ENCODE measurements at regions not wholly inside any gene's neighbourhood (a gene's known extent, or its start where the extent isn't known, plus 50 kb on each side); places are given as distances from the start of the nearest gene placed in this dataset.

DNA sequence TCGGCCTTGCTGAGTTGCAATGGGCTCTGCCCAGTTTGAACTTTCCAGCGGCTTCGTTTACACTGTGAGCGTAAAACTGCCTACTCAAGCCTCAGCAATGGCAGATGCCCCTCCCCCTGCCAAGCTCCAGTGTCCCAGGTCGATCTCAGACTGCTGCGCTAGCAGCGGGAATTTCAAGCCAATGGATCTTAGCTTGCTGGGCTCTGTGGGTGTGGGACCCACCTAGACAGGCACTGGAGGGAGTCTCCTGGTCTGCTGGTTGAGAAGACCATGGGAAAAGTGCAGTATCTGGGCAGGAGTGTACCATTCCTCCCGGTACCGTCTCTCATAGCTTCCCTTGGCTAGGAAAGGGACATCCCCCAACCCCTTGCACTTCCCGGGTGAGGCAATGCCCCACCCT is 88.2 kb downstream of the KLHL28 start:
- intact Hi-C loops (cut with DNase I): no loop called here
- TF ChIP-seq, protein P1, sequence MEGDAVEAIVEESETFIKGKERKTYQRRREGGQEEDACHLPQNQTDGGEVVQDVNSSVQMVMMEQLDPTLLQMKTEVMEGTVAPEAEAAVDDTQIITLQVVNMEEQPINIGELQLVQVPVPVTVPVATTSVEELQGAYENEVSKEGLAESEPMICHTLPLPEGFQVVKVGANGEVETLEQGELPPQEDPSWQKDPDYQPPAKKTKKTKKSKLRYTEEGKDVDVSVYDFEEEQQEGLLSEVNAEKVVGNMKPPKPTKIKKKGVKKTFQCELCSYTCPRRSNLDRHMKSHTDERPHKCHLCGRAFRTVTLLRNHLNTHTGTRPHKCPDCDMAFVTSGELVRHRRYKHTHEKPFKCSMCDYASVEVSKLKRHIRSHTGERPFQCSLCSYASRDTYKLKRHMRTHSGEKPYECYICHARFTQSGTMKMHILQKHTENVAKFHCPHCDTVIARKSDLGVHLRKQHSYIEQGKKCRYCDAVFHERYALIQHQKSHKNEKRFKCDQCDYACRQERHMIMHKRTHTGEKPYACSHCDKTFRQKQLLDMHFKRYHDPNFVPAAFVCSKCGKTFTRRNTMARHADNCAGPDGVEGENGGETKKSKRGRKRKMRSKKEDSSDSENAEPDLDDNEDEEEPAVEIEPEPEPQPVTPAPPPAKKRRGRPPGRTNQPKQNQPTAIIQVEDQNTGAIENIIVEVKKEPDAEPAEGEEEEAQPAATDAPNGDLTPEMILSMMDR (IDR thresholded peaks at IDR 0.05): no peak
- Histone ChIP-seq H3K36me3 (no peaks in the 10 kb centered on the region), H3K27me3 (peaks cover 0 to 12% of the 10 kb centered on the region in 2 donors), H3K4me1 (no peaks in the 10 kb centered on the region), H3K27ac (no peak overlapping the region), H3K4me3 (no peak overlapping the region), H3K9me3 (peaks cover 0 to 9% of the 10 kb centered on the region in 2 donors)
- ATAC-seq: no peak
- DNase-seq: no peak

- TF ChIP-seq, protein P1 (IDR thresholded peaks at IDR 0.05): no peak
- Histone ChIP-seq H3K36me3 (no peaks in the 10 kb centered on the region), H3K27me3 (no peaks in the 10 kb centered on the region), H3K9me3 (peaks cover 0 to 9% of the 10 kb centered on the region in 2 donors), H3K4me3 (no peak overlapping the region), H3K4me1 (no peaks in the 10 kb centered on the region), H3K27ac (no peak overlapping the region)
- no peak for ATAC-seq
- intact Hi-C loops (cut with DNase I): no loop called here
- no peak for DNase-seq
Observed at GRCh38 chr14:44866770-44867169, 95.0 kb downstream of the KLHL28 start.

GRCh38 chr14:44866322-44866721 is 95.4 kb downstream of the KLHL28 start:
- no peak overlapping the region for H3K27ac ChIP-seq
- no peaks in the 10 kb centered on the region for H3K36me3 ChIP-seq
- intact Hi-C loops (cut with DNase I): no loop called here
- DNase-seq: no peak
- H3K9me3 ChIP-seq: peaks cover 0 to 9% of the 10 kb centered on the region in 2 donors
- no peaks in the 10 kb centered on the region for H3K27me3 ChIP-seq
- ATAC-seq: no peak
- TF ChIP-seq, protein P1 (IDR thresholded peaks at IDR 0.05): no peak
- no peaks in the 10 kb centered on the region for H3K4me1 ChIP-seq
- no peak overlapping the region for H3K4me3 ChIP-seq

DNA sequence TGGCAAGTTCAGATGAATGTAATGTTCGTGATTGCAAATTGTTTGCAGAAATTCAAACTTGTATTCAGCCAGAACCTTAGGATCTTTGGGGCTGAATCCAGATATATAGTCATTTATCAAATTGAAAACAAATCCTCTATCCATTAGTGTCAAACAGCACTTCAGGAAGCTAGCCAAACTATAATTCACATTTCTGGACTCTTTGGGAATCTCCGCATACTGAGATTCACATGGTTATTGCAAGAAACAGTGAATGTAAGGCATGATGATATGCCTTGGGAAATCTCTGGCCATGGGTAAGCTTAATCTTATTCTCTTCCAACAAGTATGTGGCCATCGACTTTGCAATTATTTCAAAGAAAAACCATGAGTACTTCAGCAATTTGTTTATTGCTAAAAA is 98.5 kb downstream of the KLHL28 start:
- H3K4me3 ChIP-seq: no peak overlapping the region
- no peaks in the 10 kb centered on the region for H3K36me3 ChIP-seq
- H3K4me1 ChIP-seq: no peaks in the 10 kb centered on the region
- H3K27me3 ChIP-seq: no peaks in the 10 kb centered on the region
- no peak for ATAC-seq
- no peak for DNase-seq
- intact Hi-C loops (cut with DNase I): no loop called here
- TF ChIP-seq, protein P1 (IDR thresholded peaks at IDR 0.05): no peak
- H3K9me3 ChIP-seq: peaks cover 0 to 2% of the 10 kb centered on the region in 2 donors
- no peak overlapping the region for H3K27ac ChIP-seq

GRCh38 chr14:44854114-44854513 is 107.6 kb downstream of the KLHL28 start:
- ATAC-seq: no peak
- intact Hi-C loops (cut with DNase I): no loop called here
- Histone ChIP-seq H3K27ac (no peak overlapping the region), H3K27me3 (no peaks in the 10 kb centered on the region), H3K4me1 (no peaks in the 10 kb centered on the region), H3K36me3 (no peaks in the 10 kb centered on the region), H3K4me3 (no peak overlapping the region), H3K9me3 (peaks cover 0 to 2% of the 10 kb centered on the region in 2 donors)
- TF ChIP-seq, protein P1 (IDR thresholded peaks at IDR 0.05): no peak
- DNase-seq: peak in 1 of 4 donors; percentile 24
